K562 (cell line): ENCODE measurements at regions not wholly inside any gene's neighbourhood (a gene's known extent, or its start where the extent isn't known, plus 50 kb on each side); places are given as distances from the start of the nearest gene placed in this dataset.

Source experiments
- ATAC-seq: fragments of 200-7000 bp; cut with Tn5 transposase; 3 replicates; pipeline ENCODE4 v1.9.1; 2020; ENCODE audit warnings: moderate library complexity
- BruUV-seq: library from RNA; stranded (reverse); fragments of 400-500 nt; replicated peaks from 2 replicates; lab custom pipeline; 2021; lab: Mats Ljungman, UMichigan
- CTCF ChIA-PET: fragments of 300-600 bp; formaldehyde crosslinking; extraction: SDS; loops from one replicate; lab custom pipeline; 2021; ENCODE audit warnings: low intra/inter-chr PET ratio; lab: Yijun Ruan, JAX
- POLR2A ChIA-PET: fragments of 300-600, 350-650 bp; sonication (Branson Sonifier 250); formaldehyde crosslinking; extraction: SDS; loops from one replicate; lab custom pipeline; 2021; ENCODE audit warnings: antibody characterized with exemption, inconsistent platforms; lab: Yijun Ruan, JAX
- DNase-seq, 4 experiments: peaks; one replicate each; pipeline versions ENCODE4 v3.0.0 to v3.0.0-alpha.2; 2011 to 2018; ENCODE audit warnings: low spot score in 3 of 4, mixed read lengths in 3 of 4; ENCODE audit errors: extremely low read depth in 1 of 4
- FAIRE-seq: peaks from 2 replicates; lab custom pipeline; 2011; peaks lifted over from hg19 to GRCh38; lab: Jason Lieb, UNC
- H2AFZ ChIP-seq: 2 replicates; pipeline ENCODE4 v1.6.0; 2011; ENCODE audit warnings: low read depth, low read length, control low read depth, inconsistent platforms
- H3K27ac ChIP-seq: fragments of 200-600 bp; 3 replicates; pipeline ENCODE4 v1.8.0; 2011; ENCODE audit warnings: low read depth, mild to moderate bottlenecking, control low read depth, inconsistent platforms, low read length, moderate library complexity, mixed read lengths; ENCODE audit errors: extremely low read depth
- H3K27me3 ChIP-seq, 2 experiments: fragments of 300-600 bp in 1 of 2; 2 replicates in 1 of 2; 3 replicates in 1 of 2; pipeline versions ENCODE4 v1.6.0 to v1.8.0; 2011; ENCODE audit warnings: inconsistent platforms in 2 of 2, low read length in 2 of 2, mild to moderate bottlenecking in 1 of 2, mixed read lengths in 1 of 2, moderate library complexity in 1 of 2; ENCODE audit not compliant: control insufficient read depth in 2 of 2, insufficient read depth in 2 of 2
- H3K36me3 ChIP-seq: fragments of 300-600 bp; 3 replicates; pipeline ENCODE4 v1.8.0; 2011; ENCODE audit warnings: mild to moderate bottlenecking, low read length, inconsistent platforms; ENCODE audit not compliant: control insufficient read depth, insufficient read depth
- H3K4me1 ChIP-seq, 2 experiments: fragments of 200-600 bp in 1 of 2; replicated peaks in 1 of 2; 2 replicates in 1 of 2; 3 replicates in 1 of 2; pipeline versions ENCODE4 v1.5.1 to v1.8.0; 2011; ENCODE audit warnings: inconsistent platforms in 2 of 2, low read length in 2 of 2, mild to moderate bottlenecking in 1 of 2, mixed read lengths in 1 of 2, moderate library complexity in 1 of 2; ENCODE audit not compliant: control insufficient read depth in 2 of 2, insufficient read depth in 2 of 2
- H3K4me2 ChIP-seq: 2 replicates; pipeline ENCODE4 v1.6.1; 2011; ENCODE audit warnings: low read length, control low read depth, inconsistent platforms, mixed read lengths; ENCODE audit not compliant: insufficient read depth
- H3K4me3 ChIP-seq: fragments of 200-600 bp; sonication (generic), shearing (Covaris generic); 2 replicates; pipeline ENCODE4 v1.5.1; 2016; ENCODE audit warnings: control low read depth, inconsistent platforms
- H3K79me2 ChIP-seq: fragments of 200-600 bp; 3 replicates; pipeline ENCODE4 v1.8.0; 2011; ENCODE audit warnings: low read length, inconsistent platforms; ENCODE audit not compliant: control insufficient read depth, insufficient read depth
- H3K9ac ChIP-seq, 2 experiments: 2 replicates each; pipeline versions ENCODE4 v1.6.0 to v1.6.1; 2011; ENCODE audit warnings: low read depth in 2 of 2, low read length in 2 of 2, control low read depth in 1 of 2, inconsistent platforms in 1 of 2, mild to moderate bottlenecking in 1 of 2, mixed read lengths in 1 of 2; ENCODE audit not compliant: insufficient read depth in 1 of 2
- H3K9me1 ChIP-seq: one replicate; pipeline ENCODE4 v1.6.0; 2011; ENCODE audit warnings: inconsistent platforms, mild to moderate bottlenecking, low read length, moderate library complexity; ENCODE audit not compliant: control insufficient read depth, insufficient read depth
- H3K9me3 ChIP-seq: replicated peaks from 2 replicates; pipeline ENCODE4 v1.5.1; 2011; ENCODE audit warnings: low read depth, low read length, inconsistent platforms; ENCODE audit not compliant: control insufficient read depth, insufficient read depth
- H4K20me1 ChIP-seq: replicated peaks from 2 replicates; pipeline ENCODE4 v1.6.1; 2011; ENCODE audit warnings: low read length, inconsistent platforms, mixed read lengths; ENCODE audit not compliant: control insufficient read depth, insufficient read depth
- MEIS2 ChIP-seq: fragments of 450-650 bp; IDR thresholded peaks from 2 replicates; pipeline ENCODE4 v1.6.1; 2014; ENCODE audit warnings: mild to moderate bottlenecking; ENCODE audit not compliant: partially characterized antibody
- NFIC ChIP-seq: fragments of 450-650 bp; IDR thresholded peaks from 2 replicates; pipeline ENCODE4 v1.6.1; 2017; ENCODE audit warnings: mild to moderate bottlenecking, inconsistent platforms
- RBM25 ChIP-seq: fragments of 200-400 bp; formaldehyde crosslinking; IDR thresholded peaks from 2 replicates; pipeline ENCODE4 v1.6.1; 2018; ENCODE audit warnings: low read length, low read depth, moderate library complexity; ENCODE audit not compliant: severe bottlenecking
- ZNF12 ChIP-seq: sonication (generic); formaldehyde crosslinking; IDR thresholded peaks from 2 replicates; pipeline ENCODE4 v1.4.0; 2020; ENCODE audit warnings: mild to moderate bottlenecking, missing genetic modification reagents
- ZNF124 ChIP-seq: sonication (generic); formaldehyde crosslinking; IDR thresholded peaks from 2 replicates; pipeline ENCODE4 v1.8.1; 2022; ENCODE audit warnings: missing genetic modification reagents
- ZNF146 ChIP-seq: IDR thresholded peaks from one replicate; pipeline ENCODE4 v1.6.1; 2018; ENCODE audit warnings: missing compliant biosample characterization; ENCODE audit not compliant: unreplicated experiment
- ZNF395 ChIP-seq: fragments of 200-800 bp; sonication (Bioruptor generic); IDR thresholded peaks from 2 replicates; pipeline ENCODE4 v1.6.1; 2017; ENCODE audit warnings: missing genetic modification characterization, missing compliant biosample characterization
- WGBS: fragments of 100-300 bp; shearing (Covaris generic); methylation state at CpG from one replicate; pipeline ENCODE4 v1.1.6; 2016; ENCODE audit warnings: low coverage, mixed read lengths; ENCODE audit not compliant: insufficient coverage; ENCODE audit errors: missing lambda C conversion rate; 5-methylcytosine and 5-hydroxymethylcytosine counted together
- in situ Hi-C: fragments of 300-500 bp; cut with MboI; formaldehyde crosslinking; loops from 4 replicates; pipeline ENCODE4 v1.15.0; 2018; ENCODE audit warnings: inconsistent platforms, mixed read lengths
- intact Hi-C: fragments of 100-400 bp; cut with micrococcal nuclease; formaldehyde crosslinking; loops from 2 replicates; pipeline ENCODE4 v1.14.2; 2022

GRCh38 chr7:131045526-131045925, 282.1 kb upstream of the MKLN1 start:
- BruUV-seq = no TSS peak
- Histone ChIP-seq H3K4me3 (no peak overlapping the region), H4K20me1 (no peaks in the 10 kb centered on the region), H3K4me1 (no peaks in the 10 kb centered on the region; a peak in 1 of 5 replicates), H3K27me3 (no peaks in the 10 kb centered on the region), H3K4me2 (no peak overlapping the region), H3K27ac (no peak overlapping the region), H3K9me3 (peaks cover 4% of the 10 kb centered on the region; the same call in 1 of the 2 replicates), H3K36me3 (no peaks in the 10 kb centered on the region), H3K9ac (no peak overlapping the region), H3K9me1 (no peaks in the 10 kb centered on the region), H3K79me2 (no peaks in the 10 kb centered on the region), H2AFZ (no peak overlapping the region)
- DNase-seq (no peak), ATAC-seq (no peak), FAIRE-seq (no peak)
- in situ Hi-C loops (no loop called here), intact Hi-C loops (loop anchor here (10.0 kb wide), 1 partner anchor 469 kb away; no protein-coding TSS in a partner anchor)
- 17% methylated on average over 1 of the region's 1 CpG for WGBS
- ChIA-PET CTCF (no interaction called here), POLR2A (interaction anchor here (1.2 kb wide), 1 partner anchor 10 kb away, joined by 4 read pairs; no protein-coding TSS in a partner anchor)
- peak; percentile 90 for TF ChIP-seq ZNF146 (CRISPR knock-in tag)
- TF ChIP-seq MEIS2 = peak; percentile 28
- TF ChIP-seq ZNF395 (CRISPR knock-in tag) = no peak
- peak; percentile 73 for TF ChIP-seq RBM25

- Histone ChIP-seq H3K4me1 (no peaks in the 10 kb centered on the region), H3K27me3 (no peaks in the 10 kb centered on the region), H2AFZ (no peak overlapping the region), H3K9me1 (no peaks in the 10 kb centered on the region), H4K20me1 (no peaks in the 10 kb centered on the region), H3K9ac (no peak overlapping the region), H3K36me3 (no peaks in the 10 kb centered on the region), H3K9me3 (peaks cover 4% of the 10 kb centered on the region; the same call in 1 of the 2 replicates), H3K27ac (no peak overlapping the region), H3K79me2 (no peaks in the 10 kb centered on the region), H3K4me2 (no peak overlapping the region), H3K4me3 (no peak overlapping the region)
- no TSS peak for BruUV-seq
- no peak for TF ChIP-seq ZNF12 (CRISPR knock-in tag)
- TF ChIP-seq NFIC = peak; percentile 76
- no peak for TF ChIP-seq ZNF124 (CRISPR knock-in tag)
- intact Hi-C loops (loop anchor here (10.0 kb wide), 1 partner anchor 469 kb away; no protein-coding TSS in a partner anchor), in situ Hi-C loops (no loop called here)
- ATAC-seq = no peak
- no peak for DNase-seq
- WGBS = 33% methylated on average over 1 of the region's 1 CpG
- ChIA-PET POLR2A (interaction anchor here (0.5 kb wide), 1 partner anchor 30 kb away, joined by 3 read pairs; no protein-coding TSS in a partner anchor), CTCF (no interaction called here)
- no peak for FAIRE-seq
Measured at GRCh38 chr7:131046246-131046645, 281.4 kb upstream of the MKLN1 start.
